RWPE1 (cell line): ENCODE measurements at regions not wholly inside any gene's neighbourhood (a gene's known extent, or its start where the extent isn't known, plus 50 kb on each side); places are given as distances from the start of the nearest gene placed in this dataset.

Experiments
- CTCF ChIA-PET: fragments of 350-600 bp; sonication (Branson Sonifier 250); formaldehyde crosslinking; extraction: SDS; loops from one replicate; lab custom pipeline; 2021; lab: Yijun Ruan, JAX
- POLR2A ChIA-PET: fragments of 400-600 bp; formaldehyde crosslinking; extraction: SDS; loops from one replicate; lab custom pipeline; 2020; ENCODE audit warnings: antibody characterized with exemption; ENCODE audit not compliant: low non-redundant PET; lab: Yijun Ruan, JAX
- DNase-seq: peaks from one replicate; pipeline ENCODE4 v3.0.0; 2012; ENCODE audit warnings: low spot score
- H3K27ac ChIP-seq: fragments of 450-650 bp; 2 replicates; pipeline ENCODE4 v1.5.1; 2017
- CTCF ChIP-seq: fragments of 450-650 bp; conservative IDR thresholded peaks from 2 replicates; pipeline ENCODE4 v1.5.1; 2017; ENCODE audit warnings: low read depth, mild to moderate bottlenecking

- DNase-seq = no peak
- TF ChIP-seq CTCF = no peak
- ChIA-PET POLR2A (no interaction called here), CTCF (no interaction called here)
- H3K27ac ChIP-seq = no peak overlapping the region
Measured at GRCh38 chr16:65932350-65933072, 434.0 kb upstream of the CDH5 start.

- TF ChIP-seq CTCF = no peak
- ChIA-PET POLR2A (no interaction called here), CTCF (no interaction called here)
- H3K27ac ChIP-seq = no peak overlapping the region
- no peak for DNase-seq
Measured at GRCh38 chr16:65922923-65923322, 443.6 kb upstream of the CDH5 start.

GRCh38 chr16:65919986-65920376 is 446.5 kb upstream of the CDH5 start:
- no peak for DNase-seq
- TF ChIP-seq CTCF = no peak
- no peak overlapping the region for H3K27ac ChIP-seq
- ChIA-PET CTCF (interaction anchor here (0.5 kb wide), 1 partner anchor 126 kb away, joined by 4 read pairs; no protein-coding TSS in a partner anchor), POLR2A (no interaction called here)

GRCh38 chr16:65919145-65919985 is 447.1 kb upstream of the CDH5 start:
- POLR2A ChIA-PET = no interaction called here
- DNase-seq = no peak
- H3K27ac ChIP-seq = no peak overlapping the region
- CTCF ChIA-PET = no interaction called here
- no peak for TF ChIP-seq CTCF

GRCh38 chr16:65917466-65917865 is 449.0 kb upstream of the CDH5 start:
- no peak for TF ChIP-seq CTCF
- H3K27ac ChIP-seq = no peak overlapping the region
- DNase-seq = no peak
- POLR2A ChIA-PET = no interaction called here
- CTCF ChIA-PET = no interaction called here

- TF ChIP-seq CTCF = no peak
- ChIA-PET POLR2A (no interaction called here), CTCF (no interaction called here)
- H3K27ac ChIP-seq = no peak overlapping the region
- DNase-seq = no peak
Measured at GRCh38 chr16:65916995-65917394, 449.5 kb upstream of the CDH5 start.
